ENCODE measurements at regions not wholly inside any gene's neighbourhood (a gene's known extent, or its start where the extent isn't known, plus 50 kb on each side); places are given as distances from the start of the nearest gene placed in this dataset.

GRCh38 chr5:86008293-86008692 lies 609.4 kb upstream of the COX7C start:
- no peak for TF ChIP-seq CREB1 (IDR thresholded peaks at IDR 0.05; ENCODE audit: low read depth)
- TF ChIP-seq MAX (IDR thresholded peaks at IDR 0.05) = no peak
- no peak for TF ChIP-seq FOXM1 (IDR thresholded peaks at IDR 0.05; ENCODE audit: borderline replicate concordance, low read depth)
- TF ChIP-seq ZBTB7A (IDR thresholded peaks at IDR 0.05; ENCODE audit: low read depth) = no peak
- no peak for TF ChIP-seq TAF1 (IDR thresholded peaks at IDR 0.05; ENCODE audit: low read depth)
- TF ChIP-seq NFIC (IDR thresholded peaks at IDR 0.05) = no peak
- TF ChIP-seq CEBPB (IDR thresholded peaks at IDR 0.05) = no peak
